ENCODE measurements at regions not wholly inside any gene's neighbourhood (a gene's known extent, or its start where the extent isn't known, plus 50 kb on each side); places are given as distances from the start of the nearest gene placed in this dataset.

DNA sequence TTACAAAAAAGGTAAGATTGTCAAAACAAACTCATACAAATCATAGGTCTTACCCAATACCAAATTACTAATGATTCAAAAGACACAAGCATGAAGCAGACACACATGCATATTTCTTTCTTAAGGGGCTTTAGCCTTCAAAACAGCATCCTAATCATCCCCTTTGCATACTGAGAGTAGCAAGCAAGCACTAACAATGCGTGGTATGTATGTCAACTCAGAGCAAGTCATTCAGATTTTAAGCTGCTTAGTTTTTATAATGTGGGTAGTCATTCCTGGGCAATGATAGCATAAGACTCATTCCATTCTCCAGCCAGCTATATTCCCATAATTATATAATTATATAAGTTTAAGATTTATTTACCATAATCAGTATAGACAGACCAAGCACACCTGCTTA lies 219.6 kb downstream of the DKK2 start:
- Histone ChIP-seq H3K4me1 (replicated peaks in 1 of 2; ENCODE audit: control insufficient read depth in 2 of 2, insufficient read depth in 2 of 2, low read length in 2 of 2) (no peaks in the 10 kb centered on the region), H4K20me1 (replicated peaks; ENCODE audit: control insufficient read depth, insufficient read depth, low read length) (no peaks in the 10 kb centered on the region), H2AFZ (ENCODE audit: low read depth, low read length) (no peak overlapping the region), H3K79me2 (ENCODE audit: control insufficient read depth, insufficient read depth, low read length) (no peaks in the 10 kb centered on the region), H3K9me1 (ENCODE audit: control insufficient read depth, insufficient read depth, low read length) (no peaks in the 10 kb centered on the region), H3K27ac (ENCODE audit: extremely low read depth, low read depth, low read length) (no peak overlapping the region), H3K9me3 (replicated peaks; ENCODE audit: control insufficient read depth, insufficient read depth, low read depth, low read length) (no peaks in the 10 kb centered on the region), H3K27me3 (ENCODE audit: control insufficient read depth in 2 of 2, insufficient read depth in 2 of 2, low read length in 2 of 2) (no peaks in the 10 kb centered on the region), H3K9ac (ENCODE audit: insufficient read depth in 1 of 2, low read depth in 2 of 2, low read length in 2 of 2) (no peak overlapping the region), H3K36me3 (ENCODE audit: control insufficient read depth, insufficient read depth, low read length) (no peaks in the 10 kb centered on the region), H3K4me2 (ENCODE audit: insufficient read depth, low read length) (no peak overlapping the region), H3K4me3 (no peak overlapping the region)
- TF ChIP-seq ZBTB43 (CRISPR knock-in tag; IDR thresholded peaks at IDR 0.05): no peak
- TF ChIP-seq KHSRP (IDR thresholded peaks at IDR 0.05): no peak
- TF ChIP-seq RHOXF2B (CRISPR knock-in tag; conservative IDR thresholded peaks at IDR 0.05): no peak
- TF ChIP-seq, protein P1, sequence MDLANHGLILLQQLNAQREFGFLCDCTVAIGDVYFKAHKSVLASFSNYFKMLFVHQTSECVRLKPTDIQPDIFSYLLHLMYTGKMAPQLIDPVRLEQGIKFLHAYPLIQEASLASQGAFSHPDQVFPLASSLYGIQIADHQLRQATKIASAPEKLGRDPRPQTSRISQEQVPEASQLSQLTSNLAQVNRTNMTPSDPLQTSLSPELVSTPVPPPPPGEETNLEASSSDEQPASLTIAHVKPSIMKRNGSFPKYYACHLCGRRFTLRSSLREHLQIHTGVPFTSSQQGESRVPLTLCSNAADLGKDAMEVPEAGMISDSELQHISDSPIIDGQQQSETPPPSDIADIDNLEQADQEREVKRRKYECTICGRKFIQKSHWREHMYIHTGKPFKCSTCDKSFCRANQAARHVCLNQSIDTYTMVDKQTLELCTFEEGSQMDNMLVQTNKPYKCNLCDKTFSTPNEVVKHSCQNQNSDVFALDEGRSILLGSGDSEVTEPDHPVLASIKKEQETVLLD (IDR thresholded peaks at IDR 0.05): no peak
- no peak for TF ChIP-seq MAFK (IDR thresholded peaks at IDR 0.05; ENCODE audit: low read length)
- intact Hi-C loops (cut with micrococcal nuclease): no loop called here
- ChIA-PET POLR2A (no interaction called here), CTCF (ENCODE audit: low intra/inter-chr PET ratio) (no interaction called here)
- 0% methylated on average over 1 of the region's 1 CpG for WGBS (ENCODE audit: insufficient coverage, low coverage, missing lambda C conversion rate)
- in situ Hi-C loops (cut with MboI): no loop called here
- ATAC-seq: no peak
- no peak for DNase-seq (ENCODE audit: extremely low read depth in 1 of 4, low spot score in 3 of 4)
- FAIRE-seq: no peak
- no TSS peak for BruUV-seq (replicated peaks)

- no peak overlapping the region for H3K4me3 ChIP-seq
- CTCF ChIA-PET (ENCODE audit: low intra/inter-chr PET ratio): no interaction called here
- no peak overlapping the region for H3K27ac ChIP-seq (ENCODE audit: extremely low read depth, low read depth, low read length)
- H3K9me1 ChIP-seq (ENCODE audit: control insufficient read depth, insufficient read depth, low read length): no peaks in the 10 kb centered on the region
- H3K36me3 ChIP-seq (ENCODE audit: control insufficient read depth, insufficient read depth, low read length): no peaks in the 10 kb centered on the region
- H3K27me3 ChIP-seq (ENCODE audit: control insufficient read depth in 2 of 2, insufficient read depth in 2 of 2, low read length in 2 of 2): no peaks in the 10 kb centered on the region
- no peak overlapping the region for H2AFZ ChIP-seq (ENCODE audit: low read depth, low read length)
- no peak for DNase-seq (ENCODE audit: extremely low read depth in 1 of 4, low spot score in 3 of 4)
- no peaks in the 10 kb centered on the region for H4K20me1 ChIP-seq (replicated peaks; ENCODE audit: control insufficient read depth, insufficient read depth, low read length)
- no peak overlapping the region for H3K9ac ChIP-seq (ENCODE audit: insufficient read depth in 1 of 2, low read depth in 2 of 2, low read length in 2 of 2)
- intact Hi-C loops (cut with micrococcal nuclease) (no loop called here), in situ Hi-C loops (cut with MboI) (no loop called here)
- H3K9me3 ChIP-seq (replicated peaks; ENCODE audit: control insufficient read depth, insufficient read depth, low read depth, low read length): no peaks in the 10 kb centered on the region
- H3K4me1 ChIP-seq (replicated peaks in 1 of 2; ENCODE audit: control insufficient read depth in 2 of 2, insufficient read depth in 2 of 2, low read length in 2 of 2): no peaks in the 10 kb centered on the region
- POLR2A ChIA-PET: no interaction called here
- no peak overlapping the region for H3K4me2 ChIP-seq (ENCODE audit: insufficient read depth, low read length)
- no TSS peak for BruUV-seq (replicated peaks)
- no peaks in the 10 kb centered on the region for H3K79me2 ChIP-seq (ENCODE audit: control insufficient read depth, insufficient read depth, low read length)
- no peak for ATAC-seq
- TF ChIP-seq ESRRB (CRISPR knock-in tag; IDR thresholded peaks at IDR 0.05; ENCODE audit: borderline replicate concordance): no peak
- no peak for TF ChIP-seq DMBX1 (CRISPR knock-in tag; IDR thresholded peaks at IDR 0.05; ENCODE audit: borderline replicate concordance)
- FAIRE-seq: no peak
Measured at GRCh38 chr4:106810122-106810521, 226.0 kb downstream of the DKK2 start.
